Karpas-422 (cell line): ENCODE measurements at regions not wholly inside any gene's neighbourhood (a gene's known extent, or its start where the extent isn't known, plus 50 kb on each side); places are given as distances from the start of the nearest gene placed in this dataset.

Source experiments
- DNase-seq: peaks from one replicate; pipeline ENCODE4 v3.0.0-alpha.2; 2015
- H2AFZ ChIP-seq: fragments of 200-600 bp; sonication (generic); 2 replicates; pipeline ENCODE4 v1.6.1; 2014; ENCODE audit warnings: antibody characterized with exemption, low read length, mixed read lengths
- H3K27ac ChIP-seq: fragments of 200-600 bp; sonication (generic); 2 replicates; pipeline ENCODE4 v1.5.1; 2014; ENCODE audit warnings: mild to moderate bottlenecking, low read length, moderate library complexity
- H3K27me3 ChIP-seq: fragments of 200-600 bp; sonication (generic); 2 replicates; pipeline ENCODE4 v1.6.1; 2014; ENCODE audit warnings: low read length, mixed read lengths
- H3K36me3 ChIP-seq: fragments of 200-600 bp; sonication (generic); 2 replicates; pipeline ENCODE4 v1.6.1; 2014; ENCODE audit warnings: low read length, mixed read lengths; ENCODE audit not compliant: insufficient read depth
- H3K4me1 ChIP-seq: fragments of 200-600 bp; sonication (generic); 2 replicates; pipeline ENCODE4 v1.6.1; 2014; ENCODE audit warnings: mild to moderate bottlenecking, low read length, mixed read lengths
- H3K4me2 ChIP-seq: fragments of 200-600 bp; sonication (generic); 2 replicates; pipeline ENCODE4 v1.6.1; 2014; ENCODE audit warnings: low read length, low read depth, mild to moderate bottlenecking; ENCODE audit not compliant: poor library complexity, severe bottlenecking
- H3K4me3 ChIP-seq: fragments of 200-600 bp; sonication (generic); 2 replicates; pipeline ENCODE4 v1.5.1; 2014; ENCODE audit warnings: mild to moderate bottlenecking, antibody characterized with exemption, low read length, mixed read lengths
- H3K79me2 ChIP-seq: fragments of 200-600 bp; sonication (generic); 2 replicates; pipeline ENCODE4 v1.6.1; 2014; ENCODE audit warnings: mild to moderate bottlenecking, low read length, mixed read lengths
- H3K9ac ChIP-seq: fragments of 200-600 bp; sonication (generic); 2 replicates; pipeline ENCODE4 v1.6.0; 2014; ENCODE audit warnings: low read length
- H3K9me2 ChIP-seq: fragments of 200-600 bp; sonication (generic), shearing (Covaris generic); replicated peaks from 2 replicates; pipeline ENCODE4 v1.6.0; 2014; ENCODE audit warnings: mild to moderate bottlenecking, low read length, moderate library complexity; ENCODE audit not compliant: insufficient read depth
- H3K9me3 ChIP-seq: fragments of 300-700, 200-600 bp; sonication (generic); 2 replicates; pipeline ENCODE4 v1.6.1; 2014; ENCODE audit warnings: low read length, mixed read lengths
- H4K20me1 ChIP-seq: fragments of 200-600 bp; sonication (generic); 2 replicates; pipeline ENCODE4 v1.6.1; 2014; ENCODE audit warnings: mild to moderate bottlenecking, antibody characterized with exemption, low read length, low read depth; ENCODE audit not compliant: insufficient read depth

DNA sequence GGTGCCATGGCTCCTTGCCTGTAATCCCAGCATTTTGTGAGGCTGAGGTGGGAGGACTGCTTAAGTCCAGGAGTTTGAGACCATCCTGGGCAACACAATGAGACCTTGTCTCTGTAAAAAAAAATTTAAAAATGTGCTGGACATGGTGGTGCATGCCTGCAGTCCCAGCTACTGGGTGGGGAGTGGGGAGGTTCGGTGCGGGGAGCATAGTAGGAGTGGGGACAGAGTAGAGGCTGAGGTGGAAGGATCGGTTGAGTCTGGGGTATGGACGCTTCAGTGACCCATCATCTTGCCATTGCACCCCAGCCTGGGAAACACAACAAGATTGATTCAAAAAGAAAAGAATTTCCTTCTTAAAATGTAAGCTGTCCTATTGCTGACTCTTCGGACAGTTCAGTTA is 1490.0 kb upstream of the GBE1 start:
- no peak overlapping the region for H3K4me2 ChIP-seq
- no peak for DNase-seq
- no peaks in the 10 kb centered on the region for H3K27me3 ChIP-seq
- H3K9ac ChIP-seq, result no peak overlapping the region
- H3K9me2 ChIP-seq, result no peaks in the 10 kb centered on the region
- H3K4me3 ChIP-seq, result no peak overlapping the region
- H3K36me3 ChIP-seq, result no peaks in the 10 kb centered on the region
- H3K27ac ChIP-seq, result no peak overlapping the region
- H3K79me2 ChIP-seq, result no peaks in the 10 kb centered on the region
- no peak overlapping the region for H2AFZ ChIP-seq
- no peaks in the 10 kb centered on the region for H3K4me1 ChIP-seq
- H3K9me3 ChIP-seq, result peaks cover 29% of the 10 kb centered on the region
- no peaks in the 10 kb centered on the region for H4K20me1 ChIP-seq

DNA sequence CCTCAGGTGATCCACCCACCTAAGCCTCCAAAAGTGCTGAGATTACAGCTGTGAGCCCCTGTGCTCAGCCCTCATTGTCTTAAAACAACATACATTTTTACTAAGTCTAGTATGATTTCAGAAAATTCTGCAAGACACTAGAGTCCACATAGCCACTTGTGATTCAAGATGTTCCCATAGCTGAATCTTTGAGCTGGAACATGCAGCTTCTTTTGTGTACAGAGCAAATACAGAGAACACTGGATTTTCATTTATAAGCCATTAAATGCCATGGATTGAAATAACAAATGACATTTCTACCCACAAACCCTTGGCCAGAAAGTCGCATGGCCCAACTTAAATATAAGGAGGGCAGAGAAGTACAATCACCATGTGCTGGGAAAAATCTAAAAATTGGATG is 1489.2 kb upstream of the GBE1 start:
- no peaks in the 10 kb centered on the region for H4K20me1 ChIP-seq
- no peak for DNase-seq
- H3K4me2 ChIP-seq, result no peak overlapping the region
- H3K9me2 ChIP-seq, result no peaks in the 10 kb centered on the region
- H3K9ac ChIP-seq, result no peak overlapping the region
- no peaks in the 10 kb centered on the region for H3K79me2 ChIP-seq
- no peak overlapping the region for H2AFZ ChIP-seq
- H3K4me1 ChIP-seq, result no peaks in the 10 kb centered on the region
- no peaks in the 10 kb centered on the region for H3K36me3 ChIP-seq
- no peaks in the 10 kb centered on the region for H3K27me3 ChIP-seq
- no peak overlapping the region for H3K27ac ChIP-seq
- peaks cover 29% of the 10 kb centered on the region for H3K9me3 ChIP-seq
- no peak overlapping the region for H3K4me3 ChIP-seq

DNA sequence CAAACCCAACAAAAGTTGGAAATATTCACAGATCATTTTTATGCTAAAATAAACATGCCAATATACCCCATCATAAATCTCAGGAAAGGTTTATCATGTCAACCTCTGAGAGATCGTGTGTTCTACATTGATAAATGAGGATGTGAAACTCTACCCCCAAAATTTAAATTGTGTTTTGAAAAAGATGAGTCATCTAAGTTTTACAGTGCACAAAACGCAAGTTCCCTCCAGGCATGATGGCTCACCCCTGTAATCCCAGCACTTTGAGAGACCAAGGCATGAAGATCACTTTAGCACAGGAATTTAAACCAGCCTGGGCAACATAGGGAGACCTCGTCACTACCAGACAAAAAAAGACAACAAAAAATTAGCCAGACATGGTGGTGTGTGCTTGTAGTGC is 1487.0 kb upstream of the GBE1 start:
- Histone ChIP-seq H3K9me3 (peaks cover 21% of the 10 kb centered on the region), H3K4me2 (no peak overlapping the region), H4K20me1 (no peaks in the 10 kb centered on the region), H3K36me3 (no peaks in the 10 kb centered on the region), H3K27ac (no peak overlapping the region), H3K4me1 (no peaks in the 10 kb centered on the region), H3K9me2 (no peaks in the 10 kb centered on the region), H3K9ac (no peak overlapping the region), H3K27me3 (no peaks in the 10 kb centered on the region), H2AFZ (no peak overlapping the region), H3K79me2 (no peaks in the 10 kb centered on the region), H3K4me3 (no peak overlapping the region)
- DNase-seq, result no peak

GRCh38 chr3:83235180-83235814 is 1473.9 kb upstream of the GBE1 start:
- no peak overlapping the region for H3K4me3 ChIP-seq

GRCh38 chr3:83233715-83234114 is 1472.3 kb upstream of the GBE1 start:
- H3K4me3 ChIP-seq, result no peak overlapping the region
- no peaks in the 10 kb centered on the region for H4K20me1 ChIP-seq
- no peak overlapping the region for H3K4me2 ChIP-seq
- H3K27ac ChIP-seq, result no peak overlapping the region
- no peak overlapping the region for H3K9ac ChIP-seq
- H3K4me1 ChIP-seq, result no peaks in the 10 kb centered on the region
- H3K36me3 ChIP-seq, result no peaks in the 10 kb centered on the region
- H2AFZ ChIP-seq, result no peak overlapping the region
- no peaks in the 10 kb centered on the region for H3K9me2 ChIP-seq
- no peak for DNase-seq
- H3K79me2 ChIP-seq, result no peaks in the 10 kb centered on the region
- no peaks in the 10 kb centered on the region for H3K27me3 ChIP-seq
- peaks cover 45% of the 10 kb centered on the region; the same call in 1 of the 2 replicates for H3K9me3 ChIP-seq

More at GRCh38 chr3:83235180-83235814, 1473.9 kb upstream of the GBE1 start:
- no peak overlapping the region for H3K27ac ChIP-seq
- H3K4me2 ChIP-seq, result no peak overlapping the region
- no peaks in the 10 kb centered on the region for H3K27me3 ChIP-seq
- DNase-seq, result no peak
- H3K9me2 ChIP-seq, result no peaks in the 10 kb centered on the region
- H4K20me1 ChIP-seq, result no peaks in the 10 kb centered on the region
- peaks cover 50% of the 10 kb centered on the region for H3K9me3 ChIP-seq
- H3K79me2 ChIP-seq, result no peaks in the 10 kb centered on the region
- no peak overlapping the region for H2AFZ ChIP-seq
- no peak overlapping the region for H3K9ac ChIP-seq
- H3K4me1 ChIP-seq, result no peaks in the 10 kb centered on the region
- no peaks in the 10 kb centered on the region for H3K36me3 ChIP-seq

DNA sequence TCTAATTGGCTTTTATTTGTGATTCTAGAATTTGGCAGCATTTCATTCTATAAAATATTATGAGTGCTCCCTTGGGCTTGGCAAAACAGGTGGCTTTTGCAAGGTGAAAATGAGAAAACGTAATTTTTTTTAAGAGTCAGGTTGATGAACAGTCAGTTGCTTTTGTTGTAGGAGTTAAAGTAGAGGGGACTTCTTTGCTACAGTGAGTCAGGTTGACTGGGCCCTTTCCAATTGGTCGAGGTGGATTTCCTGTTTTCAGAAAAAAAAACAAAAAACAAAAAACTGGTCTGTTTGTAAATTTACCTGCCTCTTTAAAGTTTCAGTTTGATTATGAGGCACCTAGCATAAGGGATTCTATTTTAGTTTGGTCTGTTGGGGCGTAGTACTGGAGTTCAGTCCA is 1469.4 kb upstream of the GBE1 start:
- H3K27ac ChIP-seq, result no peak overlapping the region
- H3K4me1 ChIP-seq, result no peaks in the 10 kb centered on the region
- no peaks in the 10 kb centered on the region for H3K79me2 ChIP-seq
- H3K9me2 ChIP-seq, result no peaks in the 10 kb centered on the region
- peaks cover 50% of the 10 kb centered on the region for H3K9me3 ChIP-seq
- H3K4me3 ChIP-seq, result no peak overlapping the region
- H3K27me3 ChIP-seq, result no peaks in the 10 kb centered on the region
- H3K4me2 ChIP-seq, result no peak overlapping the region
- no peaks in the 10 kb centered on the region for H4K20me1 ChIP-seq
- no peak for DNase-seq
- no peaks in the 10 kb centered on the region for H3K36me3 ChIP-seq
- H2AFZ ChIP-seq, result no peak overlapping the region
- no peak overlapping the region for H3K9ac ChIP-seq

DNA sequence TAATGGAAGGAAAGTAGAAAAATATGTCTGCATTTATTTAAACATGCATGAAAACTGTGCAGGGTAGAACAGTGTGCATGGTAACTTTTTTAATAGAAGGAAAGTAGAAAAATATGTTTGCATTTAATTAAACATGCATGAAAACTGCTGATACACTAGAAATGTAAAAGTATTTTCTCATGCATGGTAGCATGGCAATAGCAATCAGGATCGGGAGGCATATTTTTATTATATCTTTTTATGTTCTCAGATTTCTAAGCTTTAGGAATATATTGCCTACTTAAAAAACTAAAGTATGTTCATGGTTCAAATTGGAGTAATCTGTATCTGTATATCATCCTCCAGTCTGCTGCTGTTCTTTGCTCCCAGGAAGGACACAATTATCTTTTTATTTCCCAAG is 1468.9 kb upstream of the GBE1 start:
- Histone ChIP-seq H3K4me2 (no peak overlapping the region), H3K9me2 (no peaks in the 10 kb centered on the region), H3K36me3 (no peaks in the 10 kb centered on the region), H3K27ac (no peak overlapping the region), H3K27me3 (no peaks in the 10 kb centered on the region), H3K79me2 (no peaks in the 10 kb centered on the region), H3K4me3 (no peak overlapping the region), H2AFZ (no peak overlapping the region), H3K9ac (no peak overlapping the region), H3K9me3 (peaks cover 53% of the 10 kb centered on the region), H4K20me1 (no peaks in the 10 kb centered on the region), H3K4me1 (no peaks in the 10 kb centered on the region)
- DNase-seq, result no peak

GRCh38 chr3:83226751-83227150 is 1465.3 kb upstream of the GBE1 start:
- Histone ChIP-seq H2AFZ (no peak overlapping the region), H3K4me3 (no peak overlapping the region), H4K20me1 (no peaks in the 10 kb centered on the region), H3K4me2 (no peak overlapping the region), H3K4me1 (no peaks in the 10 kb centered on the region), H3K79me2 (no peaks in the 10 kb centered on the region), H3K27me3 (no peaks in the 10 kb centered on the region), H3K9ac (no peak overlapping the region), H3K36me3 (no peaks in the 10 kb centered on the region), H3K9me3 (peaks cover 45% of the 10 kb centered on the region), H3K9me2 (no peaks in the 10 kb centered on the region), H3K27ac (no peak overlapping the region)
- DNase-seq, result no peak
